Panc1 (cell line): ENCODE measurements at regions not wholly inside any gene's neighbourhood (a gene's known extent, or its start where the extent isn't known, plus 50 kb on each side); places are given as distances from the start of the nearest gene placed in this dataset.

ENCODE experiments used
- CTCF ChIP-seq: fragments of 450-650 bp; IDR thresholded peaks from 2 replicates; pipeline ENCODE4 v1.5.1; 2017; ENCODE audit warnings: mild to moderate bottlenecking
- POLR2AphosphoS5 ChIP-seq: IDR thresholded peaks from 2 replicates; pipeline ENCODE4 v1.6.1; 2012; ENCODE audit warnings: mild to moderate bottlenecking, low read depth, low read length, moderate library complexity
- REST ChIP-seq, 2 experiments: IDR thresholded peaks; 2 replicates each; pipeline ENCODE4 v1.6.1; 2011 to 2012; ENCODE audit warnings: low read depth in 2 of 2, control low read depth in 1 of 2, low read length in 1 of 2, mild to moderate bottlenecking in 1 of 2, moderate library complexity in 1 of 2; ENCODE audit not compliant: insufficient read depth in 1 of 2
- SIN3A ChIP-seq: IDR thresholded peaks from 2 replicates; pipeline ENCODE4 v1.6.1; 2012; ENCODE audit warnings: low read depth, mild to moderate bottlenecking, low read length, moderate library complexity, borderline replicate concordance; ENCODE audit not compliant: insufficient read depth
- TCF7L2 ChIP-seq: IDR thresholded peaks from 2 replicates; pipeline ENCODE4 v1.6.1; 2011; ENCODE audit warnings: mild to moderate bottlenecking, low read depth, low read length, inconsistent platforms

GRCh38 chr3:177948716-177949425 is 587.4 kb upstream of the KCNMB2 start:
- TF ChIP-seq CTCF, result no peak
- no peak for TF ChIP-seq REST (IDR thresholded peaks at IDR 0.05; ENCODE audit: insufficient read depth in 1 of 2, low read depth in 2 of 2, low read length in 1 of 2)
- TF ChIP-seq POLR2AphosphoS5, result no peak
- no peak for TF ChIP-seq SIN3A
- no peak for TF ChIP-seq TCF7L2
